NB4 (cell line): ENCODE measurements at regions not wholly inside any gene's neighbourhood (a gene's known extent, or its start where the extent isn't known, plus 50 kb on each side); places are given as distances from the start of the nearest gene placed in this dataset.
A peak's percentile ranks its signal among the peaks of the same experiment; 100 is the strongest.
"Not testable (repeated sequence)": the region's sequence is repeated elsewhere in the genome, so short reads cannot be mapped to it uniquely, and the experiment has no call there.

ENCODE experiments used
- DNase-seq: peaks from one replicate; pipeline ENCODE4 v3.0.0; 2010; ENCODE audit warnings: low read depth
- H3K4me3 ChIP-seq: one replicate; pipeline ENCODE4 v1.5.1; 2011; ENCODE audit warnings: mild to moderate bottlenecking, low read depth, low read length, moderate library complexity
- MYC ChIP-seq: IDR thresholded peaks from 2 replicates; pipeline ENCODE4 v1.6.1; 2011; ENCODE audit warnings: low read depth, low read length
- POLR2A ChIP-seq: IDR thresholded peaks from 2 replicates; pipeline ENCODE4 v1.6.1; 2011; ENCODE audit warnings: mild to moderate bottlenecking; ENCODE audit not compliant: insufficient read length; ENCODE audit errors: extremely low read depth
- TF ChIP-seq, protein P1 (sequence below): IDR thresholded peaks from one replicate; pipeline ENCODE4 v1.5.1; 2012; ENCODE audit warnings: low read depth, low read length
- TF ChIP-seq, protein P2 (sequence below): IDR thresholded peaks from 2 replicates; pipeline ENCODE4 v1.6.1; 2011; ENCODE audit warnings: low read depth, low read length

DNA sequence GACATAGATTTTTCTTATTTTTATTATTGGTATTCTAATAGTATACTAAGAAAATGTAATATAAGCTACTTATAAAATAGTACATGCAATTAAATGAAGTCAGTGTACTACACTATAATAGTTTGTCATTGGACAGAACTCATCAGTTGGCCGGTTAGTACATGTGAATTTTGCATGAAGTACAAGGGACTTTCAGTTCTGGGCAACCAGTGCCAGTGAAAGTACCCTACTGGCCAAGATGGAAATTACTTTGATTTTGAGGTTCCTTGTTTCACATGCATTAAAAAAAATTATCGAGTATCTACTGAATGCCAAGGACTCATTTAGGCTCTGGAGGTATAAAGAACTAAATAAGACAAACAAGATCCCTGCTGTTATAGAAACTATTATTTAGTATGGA lies 213.4 kb upstream of the ELL2 start:
- TF ChIP-seq, protein P1, sequence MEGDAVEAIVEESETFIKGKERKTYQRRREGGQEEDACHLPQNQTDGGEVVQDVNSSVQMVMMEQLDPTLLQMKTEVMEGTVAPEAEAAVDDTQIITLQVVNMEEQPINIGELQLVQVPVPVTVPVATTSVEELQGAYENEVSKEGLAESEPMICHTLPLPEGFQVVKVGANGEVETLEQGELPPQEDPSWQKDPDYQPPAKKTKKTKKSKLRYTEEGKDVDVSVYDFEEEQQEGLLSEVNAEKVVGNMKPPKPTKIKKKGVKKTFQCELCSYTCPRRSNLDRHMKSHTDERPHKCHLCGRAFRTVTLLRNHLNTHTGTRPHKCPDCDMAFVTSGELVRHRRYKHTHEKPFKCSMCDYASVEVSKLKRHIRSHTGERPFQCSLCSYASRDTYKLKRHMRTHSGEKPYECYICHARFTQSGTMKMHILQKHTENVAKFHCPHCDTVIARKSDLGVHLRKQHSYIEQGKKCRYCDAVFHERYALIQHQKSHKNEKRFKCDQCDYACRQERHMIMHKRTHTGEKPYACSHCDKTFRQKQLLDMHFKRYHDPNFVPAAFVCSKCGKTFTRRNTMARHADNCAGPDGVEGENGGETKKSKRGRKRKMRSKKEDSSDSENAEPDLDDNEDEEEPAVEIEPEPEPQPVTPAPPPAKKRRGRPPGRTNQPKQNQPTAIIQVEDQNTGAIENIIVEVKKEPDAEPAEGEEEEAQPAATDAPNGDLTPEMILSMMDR: peak; percentile 25
- TF ChIP-seq POLR2A: no peak
- DNase-seq: peak; percentile 23
- H3K4me3 ChIP-seq: no peak overlapping the region

- H3K4me3 ChIP-seq: no peak overlapping the region
- TF ChIP-seq POLR2A: no peak
- TF ChIP-seq, protein P1: no peak
- no peak for DNase-seq
These were observed 211.7 kb upstream of the ELL2 start for GRCh38 chr5:96173366-96173765.

GRCh38 chr5:96172436-96172835 lies 210.8 kb upstream of the ELL2 start:
- H3K4me3 ChIP-seq: no peak overlapping the region
- DNase-seq: no peak
- TF ChIP-seq, protein P2, sequence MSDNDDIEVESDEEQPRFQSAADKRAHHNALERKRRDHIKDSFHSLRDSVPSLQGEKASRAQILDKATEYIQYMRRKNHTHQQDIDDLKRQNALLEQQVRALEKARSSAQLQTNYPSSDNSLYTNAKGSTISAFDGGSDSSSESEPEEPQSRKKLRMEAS: no peak
- TF ChIP-seq MYC (no peak), POLR2A (no peak)
- TF ChIP-seq, protein P1: no peak

- not testable (repeated sequence) for H3K4me3 ChIP-seq, DNase-seq
These were observed 210.3 kb upstream of the ELL2 start for GRCh38 chr5:96171973-96172372.

- not testable (repeated sequence) for DNase-seq, H3K4me3 ChIP-seq
These were observed 209.0 kb upstream of the ELL2 start for GRCh38 chr5:96170481-96171125.

DNA sequence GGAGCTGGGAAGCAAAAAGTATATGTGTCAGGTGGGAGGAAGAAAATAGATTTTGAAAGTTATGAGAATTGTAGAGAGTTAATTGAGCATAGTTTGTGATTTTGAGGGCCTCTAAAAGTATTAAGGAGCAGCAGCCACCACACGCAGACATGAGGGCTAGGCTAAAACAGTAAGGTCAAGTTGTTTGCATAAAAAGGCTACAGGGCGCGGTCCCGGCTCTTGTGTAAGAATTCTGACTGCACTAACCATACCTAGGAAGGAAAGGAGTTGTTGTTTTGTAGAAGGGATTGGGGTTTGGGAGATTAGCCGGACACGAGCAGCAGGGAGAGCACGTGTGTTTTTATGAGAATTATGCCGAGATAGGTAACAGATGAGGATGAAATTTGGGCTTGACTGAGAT lies 207.2 kb upstream of the ELL2 start:
- not testable (repeated sequence) for H3K4me3 ChIP-seq, DNase-seq

- DNase-seq: no peak
- H3K4me3 ChIP-seq: no peak overlapping the region
- TF ChIP-seq, protein P2: no peak
- TF ChIP-seq, protein P1: no peak
- TF ChIP-seq POLR2A (no peak), MYC (no peak)
These were observed 197.4 kb upstream of the ELL2 start for GRCh38 chr5:96159043-96159442.

GRCh38 chr5:96157841-96158291 lies 196.2 kb upstream of the ELL2 start:
- no peak for DNase-seq
- no peak overlapping the region for H3K4me3 ChIP-seq
- TF ChIP-seq POLR2A: no peak
- TF ChIP-seq, protein P2: no peak
- TF ChIP-seq, protein P1: no peak
- TF ChIP-seq MYC: no peak
